IMR-90 (cell line): ENCODE measurements at regions not wholly inside any gene's neighbourhood (a gene's known extent, or its start where the extent isn't known, plus 50 kb on each side); places are given as distances from the start of the nearest gene placed in this dataset.

Experiments
- ATAC-seq: fragments of 200-7000 bp; cut with Tn5 transposase; 2 replicates; pipeline ENCODE4 v1.9.1; 2020; ENCODE audit warnings: low read depth, mild to moderate bottlenecking, moderate library complexity
- BruUV-seq: library from RNA; stranded (reverse); fragments of 400-500 nt; replicated peaks from 2 replicates; lab custom pipeline; 2021; lab: Mats Ljungman, UMichigan
- CTCF ChIA-PET: fragments of 300-600 bp; formaldehyde crosslinking; extraction: SDS; loops from one replicate; lab custom pipeline; 2021; ENCODE audit warnings: antibody characterized with exemption; lab: Yijun Ruan, JAX
- POLR2A ChIA-PET: fragments of 300-600 bp; sonication (Branson Sonifier 250); formaldehyde crosslinking; loops from one replicate; lab custom pipeline; 2022; ENCODE audit warnings: antibody characterized with exemption; ENCODE audit not compliant: unreplicated experiment; lab: Charles Lee
- DNase-seq: peaks from one replicate; pipeline ENCODE4 v3.0.0; 2013
- H2AFZ ChIP-seq: replicated peaks from 2 replicates; pipeline ENCODE3; 2013; ENCODE audit warnings: low read length, mild to moderate bottlenecking; ENCODE audit not compliant: poor library complexity
- H2AK5ac ChIP-seq: 2 replicates; pipeline ENCODE4 v1.6.1; 2013; ENCODE audit warnings: low read depth, low read length, inconsistent platforms
- H2AK9ac ChIP-seq: replicated peaks from 2 replicates; pipeline ENCODE3; 2013; ENCODE audit warnings: mild to moderate bottlenecking, low read depth, low read length, moderate library complexity; ENCODE audit not compliant: poor library complexity
- H2BK120ac ChIP-seq: 2 replicates; pipeline ENCODE4 v1.6.1; 2013; ENCODE audit warnings: low read depth, low read length, inconsistent platforms
- H2BK15ac ChIP-seq: 3 replicates; pipeline ENCODE4 v1.6.1; 2013; ENCODE audit warnings: low read depth, low read length, inconsistent platforms
- H2BK20ac ChIP-seq: 2 replicates; pipeline ENCODE4 v1.6.1; 2013; ENCODE audit warnings: low read depth, mild to moderate bottlenecking, inconsistent platforms, low read length, moderate library complexity
- H2BK5ac ChIP-seq: 2 replicates; pipeline ENCODE4 v1.6.1; 2013; ENCODE audit warnings: mild to moderate bottlenecking, low read depth, low read length, inconsistent platforms; ENCODE audit not compliant: poor library complexity, severe bottlenecking
- H3K14ac ChIP-seq: replicated peaks from 2 replicates; pipeline ENCODE4 v1.6.1; 2013; ENCODE audit warnings: low read depth, low read length, inconsistent platforms
- H3K18ac ChIP-seq: 2 replicates; pipeline ENCODE4 v1.6.1; 2013; ENCODE audit warnings: low read depth, low read length, control low read depth
- H3K23ac ChIP-seq: 2 replicates; pipeline ENCODE4 v1.6.1; 2013; ENCODE audit warnings: low read depth, low read length, inconsistent platforms
- H3K27ac ChIP-seq: 2 replicates; pipeline ENCODE4 v1.5.1; 2013; ENCODE audit warnings: mild to moderate bottlenecking, control low read depth, low read length; ENCODE audit not compliant: insufficient read depth
- H3K27me3 ChIP-seq: 2 replicates; pipeline ENCODE4 v1.6.1; 2013; ENCODE audit warnings: low read length; ENCODE audit not compliant: control insufficient read depth, insufficient read depth
- H3K36me3 ChIP-seq: 2 replicates; pipeline ENCODE4 v1.6.1; 2013; ENCODE audit warnings: low read length, mixed read lengths; ENCODE audit not compliant: control insufficient read depth, insufficient read depth
- H3K4ac ChIP-seq: 2 replicates; pipeline ENCODE4 v1.6.1; 2013; ENCODE audit warnings: low read depth, low read length, inconsistent platforms
- H3K4me1 ChIP-seq: 2 replicates; pipeline ENCODE4 v1.6.1; 2013; ENCODE audit warnings: low read length, mixed read lengths; ENCODE audit not compliant: control insufficient read depth, insufficient read depth
- H3K4me2 ChIP-seq: 2 replicates; pipeline ENCODE4 v1.6.1; 2013; ENCODE audit warnings: low read depth, mild to moderate bottlenecking, control low read depth, low read length, moderate library complexity
- H3K4me3 ChIP-seq: 2 replicates; pipeline ENCODE4 v1.5.1; 2013; ENCODE audit warnings: low read depth, mild to moderate bottlenecking, control low read depth, low read length, moderate library complexity; ENCODE audit not compliant: insufficient read depth
- H3K56ac ChIP-seq: 2 replicates; pipeline ENCODE4 v1.6.1; 2013; ENCODE audit warnings: low read length, inconsistent platforms; ENCODE audit not compliant: insufficient read depth; ENCODE audit errors: extremely low read depth
- H3K79me1 ChIP-seq, 2 experiments: 2 replicates each; pipeline ENCODE4 v1.6.1; 2013; ENCODE audit warnings: low read length in 2 of 2, inconsistent platforms in 1 of 2, low read depth in 1 of 2
- H3K9ac ChIP-seq: 2 replicates; pipeline ENCODE4 v1.6.1; 2013; ENCODE audit warnings: low read depth, low read length, control low read depth
- H3K9me1 ChIP-seq: 2 replicates; pipeline ENCODE4 v1.6.1; 2013; ENCODE audit warnings: low read length, inconsistent platforms; ENCODE audit not compliant: insufficient read depth
- H3K9me3 ChIP-seq: 2 replicates; pipeline ENCODE4 v1.6.1; 2013; ENCODE audit warnings: low read length; ENCODE audit not compliant: control insufficient read depth, insufficient read depth
- H4K20me1 ChIP-seq: 2 replicates; pipeline ENCODE4 v1.6.1; 2013; ENCODE audit warnings: low read length, inconsistent platforms; ENCODE audit not compliant: insufficient read depth
- H4K5ac ChIP-seq: 2 replicates; pipeline ENCODE4 v1.6.1; 2013; ENCODE audit warnings: mild to moderate bottlenecking, low read depth, low read length, control low read depth
- H4K8ac ChIP-seq, 2 experiments: 2 replicates each; pipeline ENCODE4 v1.6.1; 2013; ENCODE audit warnings: low read depth in 2 of 2, low read length in 2 of 2, control low read depth in 1 of 2, inconsistent platforms in 1 of 2
- H4K91ac ChIP-seq: 2 replicates; pipeline ENCODE4 v1.6.1; 2013; ENCODE audit warnings: low read depth, low read length, inconsistent platforms; ENCODE audit not compliant: insufficient read depth
- BHLHE40 ChIP-seq: fragments of 150-350 bp; IDR thresholded peaks from 2 replicates; pipeline ENCODE4 v1.6.1; 2016; ENCODE audit warnings: mild to moderate bottlenecking, low read depth, low read length
- CEBPB ChIP-seq: IDR thresholded peaks from 2 replicates; pipeline ENCODE4 v1.6.1; 2012; ENCODE audit warnings: low read depth, low read length, improper control_type of control experiment
- CHD1 ChIP-seq: IDR thresholded peaks from 2 replicates; pipeline ENCODE4 v1.6.1; 2012; ENCODE audit warnings: low read depth, low read length, improper control_type of control experiment
- CTCF ChIP-seq: conservative IDR thresholded peaks from 2 replicates; pipeline ENCODE4 v1.5.1; 2012; ENCODE audit warnings: mild to moderate bottlenecking, low read depth, low read length, improper control_type of control experiment
- ELK1 ChIP-seq: fragments of 150-350 bp; IDR thresholded peaks from 2 replicates; pipeline ENCODE4 v1.6.1; 2016; ENCODE audit warnings: low read depth, mild to moderate bottlenecking, low read length, moderate library complexity, borderline replicate concordance
- MAFK ChIP-seq: IDR thresholded peaks from 2 replicates; pipeline ENCODE4 v1.6.1; 2012; ENCODE audit warnings: low read depth, low read length, improper control_type of control experiment
- MAZ ChIP-seq: IDR thresholded peaks from 2 replicates; pipeline ENCODE4 v1.6.1; 2012; ENCODE audit warnings: low read depth, mild to moderate bottlenecking, low read length, improper control_type of control experiment, moderate library complexity, borderline replicate concordance
- NFE2L2 ChIP-seq: fragments of 150-350 bp; IDR thresholded peaks from 2 replicates; pipeline ENCODE4 v1.6.1; 2016; ENCODE audit warnings: low read depth, mild to moderate bottlenecking, low read length
- POLR2A ChIP-seq: IDR thresholded peaks from 2 replicates; pipeline ENCODE4 v1.6.1; 2012; ENCODE audit warnings: mild to moderate bottlenecking, low read depth, low read length
- RAD21 ChIP-seq: IDR thresholded peaks from 2 replicates; pipeline ENCODE4 v1.6.1; 2012; ENCODE audit warnings: low read length, improper control_type of control experiment
- RCOR1 ChIP-seq: IDR thresholded peaks from 2 replicates; pipeline ENCODE4 v1.6.1; 2012; ENCODE audit warnings: mild to moderate bottlenecking, low read length, improper control_type of control experiment; ENCODE audit not compliant: insufficient replicate concordance
- RFX5 ChIP-seq: IDR thresholded peaks from 2 replicates; pipeline ENCODE4 v1.8.0; 2012; ENCODE audit warnings: low read depth, mild to moderate bottlenecking, low read length, moderate library complexity
- SMC3 ChIP-seq: fragments of 150-350 bp; IDR thresholded peaks from 2 replicates; pipeline ENCODE4 v1.6.1; 2016; ENCODE audit warnings: low read depth, mild to moderate bottlenecking, antibody characterized with exemption, low read length, moderate library complexity
- USF2 ChIP-seq: fragments of 150-350 bp; IDR thresholded peaks from 2 replicates; pipeline ENCODE4 v1.6.1; 2017; ENCODE audit warnings: mild to moderate bottlenecking, antibody characterized with exemption, low read length, low read depth
- WGBS, 2 experiments: methylation state at CpG; one replicate each; pipeline versions ENCODE4 v1.1.5 to v1.1.7; 2013; ENCODE audit warnings: missing lambda C conversion rate in 2 of 2; ENCODE audit not compliant: insufficient read length in 1 of 2; ENCODE audit errors: extremely low coverage in 2 of 2; 5-methylcytosine and 5-hydroxymethylcytosine counted together
- dilution Hi-C: fragments of 300-500 bp; cut with HindIII; formaldehyde crosslinking; loops from one replicate; pipeline ENCODE4 v1.14.3; 2018; ENCODE audit warnings: low sequenced_read_pairs; ENCODE audit not compliant: unreplicated experiment
- in situ Hi-C: fragments of 300-500 bp; cut with MboI; formaldehyde crosslinking; loops from 3 replicates; pipeline ENCODE4 v1.14.3; 2019; ENCODE audit warnings: low sequenced_read_pairs, inconsistent platforms, mixed read lengths
- intact Hi-C: fragments of 100-400 bp; cut with micrococcal nuclease; formaldehyde crosslinking; loops from 2 replicates; pipeline ENCODE4 v1.10.0; 2022

GRCh38 chr3:163891771-163892170 lies 1186.5 kb downstream of the SI start:
- Histone ChIP-seq H2BK120ac (no peak overlapping the region), H4K20me1 (no peaks in the 10 kb centered on the region), H3K4me1 (no peaks in the 10 kb centered on the region), H2BK5ac (no peak overlapping the region), H3K9me3 (no peaks in the 10 kb centered on the region), H2BK15ac (no peak overlapping the region), H3K4me3 (no peak overlapping the region), H4K91ac (no peak overlapping the region), H3K36me3 (no peaks in the 10 kb centered on the region), H3K27me3 (no peaks in the 10 kb centered on the region), H3K9ac (no peak overlapping the region), H2AFZ (no peak overlapping the region), H3K18ac (no peak overlapping the region), H3K4me2 (no peak overlapping the region), H3K14ac (no peak overlapping the region), H3K4ac (no peak overlapping the region), H4K8ac (no peak overlapping the region), H3K79me1 (no peaks in the 10 kb centered on the region), H3K23ac (no peak overlapping the region), H3K9me1 (no peaks in the 10 kb centered on the region), H3K27ac (no peak overlapping the region), H2BK20ac (no peak overlapping the region), H2AK5ac (no peak overlapping the region), H4K5ac (no peak overlapping the region), H2AK9ac (no peak overlapping the region), H3K56ac (no peak overlapping the region)
- dilution Hi-C loops, result no loop called here
- POLR2A ChIA-PET, result no interaction called here
- TF ChIP-seq CTCF (no peak), CHD1 (no peak), NFE2L2 (no peak), POLR2A (no peak), ELK1 (no peak), RAD21 (no peak), CEBPB (no peak), MAZ (no peak), MAFK (no peak), USF2 (no peak), SMC3 (no peak), RCOR1 (no peak), RFX5 (no peak), BHLHE40 (no peak)
- intact Hi-C loops, result no loop called here
- CTCF ChIA-PET, result no interaction called here
- ATAC-seq (no peak), DNase-seq (no peak)
- BruUV-seq, result no TSS peak
- in situ Hi-C loops, result no loop called here
- 74% methylated on average over 3 of the region's 7 CpGs; no CpG with 5 or more reads in 1 of the 2 experiments for WGBS, 2 experiments
